ENCODE measurements at regions not wholly inside any gene's neighbourhood (a gene's known extent, or its start where the extent isn't known, plus 50 kb on each side); places are given as distances from the start of the nearest gene placed in this dataset.

GRCh38 chr2:34316788-34317187, 717.7 kb upstream of the FAM98A start:
- TF ChIP-seq CTCF (IDR thresholded peaks at IDR 0.05), result no peak
- no peak for TF ChIP-seq EP300 (IDR thresholded peaks at IDR 0.05)
- TF ChIP-seq POLR2A (IDR thresholded peaks at IDR 0.05), result no peak

Data from tibial nerve (tissue), 4 donors.